ENCODE measurements at regions not wholly inside any gene's neighbourhood (a gene's known extent, or its start where the extent isn't known, plus 50 kb on each side); places are given as distances from the start of the nearest gene placed in this dataset.

DNA sequence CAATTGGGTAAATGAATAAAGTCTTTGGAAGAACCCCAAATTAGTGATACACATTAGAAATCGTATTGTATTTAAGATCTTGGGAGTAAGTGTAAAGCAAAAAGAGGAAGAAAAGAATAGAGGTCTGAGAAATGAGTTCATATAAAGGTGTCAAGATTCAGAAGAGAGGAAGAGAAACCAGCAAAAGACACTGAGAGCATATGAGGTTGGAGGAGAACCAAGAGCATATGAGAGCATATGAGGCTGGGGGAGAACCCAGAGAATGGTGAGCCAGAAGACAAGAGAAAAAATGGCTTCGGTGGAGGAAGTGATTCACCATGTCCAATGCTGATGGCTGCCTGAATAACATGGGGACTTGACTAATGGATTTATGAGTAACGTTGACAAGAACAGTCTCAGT is 620.1 kb upstream of the GCFC2 start:
- Histone ChIP-seq H2AFZ (ENCODE audit: low read depth) (no peak overlapping the region), H4K20me1 (ENCODE audit: insufficient read depth) (no peaks in the 10 kb centered on the region), H3F3A (replicated peaks; ENCODE audit: insufficient read depth) (no peaks in the 10 kb centered on the region), H3K36me3 (replicated peaks in 1 of 2; ENCODE audit: control insufficient read depth in 1 of 2, insufficient read depth in 2 of 2, low read length in 1 of 2) (no peaks in the 10 kb centered on the region), H3K9ac (no peak overlapping the region), H3K4me1 (ENCODE audit: control insufficient read depth in 1 of 2, insufficient read depth in 2 of 2, low read depth in 1 of 2, low read length in 1 of 2) (no peaks in the 10 kb centered on the region), H3K27me3 (ENCODE audit: insufficient read depth) (no peaks in the 10 kb centered on the region), H3K9me2 (no peaks in the 10 kb centered on the region), H3K4me2 (no peak overlapping the region), H3K79me2 (ENCODE audit: insufficient read depth) (no peaks in the 10 kb centered on the region), H3K4me3 (ENCODE audit: low read depth in 2 of 2, low read length in 1 of 2) (no peak overlapping the region), H3K27ac (ENCODE audit: low read depth in 2 of 2, low read length in 1 of 2) (no peak overlapping the region), H3K9me3 (no peaks in the 10 kb centered on the region)
- ChIA-PET POLR2A (no interaction called here), CTCF (no interaction called here)
- WGBS (ENCODE audit: low lambda C conversion rate): 21% methylated on average over 3 of the region's 3 CpGs
- TF ChIP-seq, protein P1, sequence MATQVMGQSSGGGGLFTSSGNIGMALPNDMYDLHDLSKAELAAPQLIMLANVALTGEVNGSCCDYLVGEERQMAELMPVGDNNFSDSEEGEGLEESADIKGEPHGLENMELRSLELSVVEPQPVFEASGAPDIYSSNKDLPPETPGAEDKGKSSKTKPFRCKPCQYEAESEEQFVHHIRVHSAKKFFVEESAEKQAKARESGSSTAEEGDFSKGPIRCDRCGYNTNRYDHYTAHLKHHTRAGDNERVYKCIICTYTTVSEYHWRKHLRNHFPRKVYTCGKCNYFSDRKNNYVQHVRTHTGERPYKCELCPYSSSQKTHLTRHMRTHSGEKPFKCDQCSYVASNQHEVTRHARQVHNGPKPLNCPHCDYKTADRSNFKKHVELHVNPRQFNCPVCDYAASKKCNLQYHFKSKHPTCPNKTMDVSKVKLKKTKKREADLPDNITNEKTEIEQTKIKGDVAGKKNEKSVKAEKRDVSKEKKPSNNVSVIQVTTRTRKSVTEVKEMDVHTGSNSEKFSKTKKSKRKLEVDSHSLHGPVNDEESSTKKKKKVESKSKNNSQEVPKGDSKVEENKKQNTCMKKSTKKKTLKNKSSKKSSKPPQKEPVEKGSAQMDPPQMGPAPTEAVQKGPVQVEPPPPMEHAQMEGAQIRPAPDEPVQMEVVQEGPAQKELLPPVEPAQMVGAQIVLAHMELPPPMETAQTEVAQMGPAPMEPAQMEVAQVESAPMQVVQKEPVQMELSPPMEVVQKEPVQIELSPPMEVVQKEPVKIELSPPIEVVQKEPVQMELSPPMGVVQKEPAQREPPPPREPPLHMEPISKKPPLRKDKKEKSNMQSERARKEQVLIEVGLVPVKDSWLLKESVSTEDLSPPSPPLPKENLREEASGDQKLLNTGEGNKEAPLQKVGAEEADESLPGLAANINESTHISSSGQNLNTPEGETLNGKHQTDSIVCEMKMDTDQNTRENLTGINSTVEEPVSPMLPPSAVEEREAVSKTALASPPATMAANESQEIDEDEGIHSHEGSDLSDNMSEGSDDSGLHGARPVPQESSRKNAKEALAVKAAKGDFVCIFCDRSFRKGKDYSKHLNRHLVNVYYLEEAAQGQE (IDR thresholded peaks at IDR 0.05; ENCODE audit: low read depth, low read length): no peak
- TF ChIP-seq RAD21 (IDR thresholded peaks at IDR 0.05; ENCODE audit: low read length) (no peak), EP300 (IDR thresholded peaks at IDR 0.05; ENCODE audit: borderline replicate concordance in 1 of 2, low read depth in 1 of 2, low read length in 1 of 2) (no peak), RCOR1 (IDR thresholded peaks at IDR 0.05; ENCODE audit: low read length) (no peak), RFX5 (IDR thresholded peaks at IDR 0.05; ENCODE audit: low read length) (no peak)
- DNase-seq: no peak

DNA sequence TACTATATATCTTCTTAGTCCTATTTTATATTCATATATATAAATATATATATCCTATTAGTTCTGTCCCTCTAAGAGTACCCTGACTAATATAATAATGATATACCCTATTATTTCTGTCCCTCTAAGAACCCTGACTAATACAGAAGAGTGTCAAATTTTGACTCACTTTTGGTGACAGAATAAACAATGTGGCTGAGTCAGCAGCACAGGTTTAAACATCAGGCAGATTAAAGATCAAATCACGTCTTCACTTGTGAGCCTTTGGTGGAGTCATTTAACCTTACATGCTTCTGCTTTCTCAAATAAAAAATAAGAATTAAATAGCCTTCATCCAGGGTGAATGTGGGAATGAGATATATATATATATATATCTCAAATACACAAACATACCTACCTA is 615.9 kb upstream of the GCFC2 start:
- no peak overlapping the region; a peak in 1 of 4 replicates for H3K27ac ChIP-seq (ENCODE audit: low read depth in 2 of 2, low read length in 1 of 2)
- H4K20me1 ChIP-seq (ENCODE audit: insufficient read depth): no peaks in the 10 kb centered on the region
- no peaks in the 10 kb centered on the region for H3K27me3 ChIP-seq (ENCODE audit: insufficient read depth)
- no peak overlapping the region for H3K9ac ChIP-seq
- WGBS (ENCODE audit: low lambda C conversion rate): 25% methylated on average over 1 of the region's 1 CpG
- H3K9me2 ChIP-seq: no peaks in the 10 kb centered on the region
- no peaks in the 10 kb centered on the region for H3F3A ChIP-seq (replicated peaks; ENCODE audit: insufficient read depth)
- no peaks in the 10 kb centered on the region for H3K9me3 ChIP-seq
- DNase-seq: no peak
- TF ChIP-seq FOXJ3 (CRISPR knock-in tag; IDR thresholded peaks at IDR 0.05): no peak
- TF ChIP-seq CHD2 (IDR thresholded peaks at IDR 0.05; ENCODE audit: low read length, partially characterized antibody): no peak
- no peak for TF ChIP-seq JUND (IDR thresholded peaks at IDR 0.05)
- TF ChIP-seq YY1 (IDR thresholded peaks at IDR 0.05; ENCODE audit: low read depth): no peak
- TF ChIP-seq ELF1 (IDR thresholded peaks at IDR 0.05): no peak
- TF ChIP-seq, protein P2, sequence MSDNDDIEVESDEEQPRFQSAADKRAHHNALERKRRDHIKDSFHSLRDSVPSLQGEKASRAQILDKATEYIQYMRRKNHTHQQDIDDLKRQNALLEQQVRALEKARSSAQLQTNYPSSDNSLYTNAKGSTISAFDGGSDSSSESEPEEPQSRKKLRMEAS (IDR thresholded peaks at IDR 0.05; ENCODE audit: low read depth): no peak
- TF ChIP-seq, protein P1 (IDR thresholded peaks at IDR 0.05; ENCODE audit: low read depth, low read length): no peak
- TF ChIP-seq GABPA (IDR thresholded peaks at IDR 0.05; ENCODE audit: low read depth): no peak
- TF ChIP-seq TCF12 (IDR thresholded peaks at IDR 0.05): no peak
- no peaks in the 10 kb centered on the region for H3K36me3 ChIP-seq (replicated peaks in 1 of 2; ENCODE audit: control insufficient read depth in 1 of 2, insufficient read depth in 2 of 2, low read length in 1 of 2)
- no peaks in the 10 kb centered on the region for H3K79me2 ChIP-seq (ENCODE audit: insufficient read depth)
- no peak overlapping the region for H3K4me2 ChIP-seq
- POLR2A ChIA-PET: no interaction called here
- no peak overlapping the region for H3K4me3 ChIP-seq (ENCODE audit: low read depth in 2 of 2, low read length in 1 of 2)
- no peak overlapping the region for H2AFZ ChIP-seq (ENCODE audit: low read depth)
- CTCF ChIA-PET: no interaction called here
- H3K4me1 ChIP-seq (ENCODE audit: control insufficient read depth in 1 of 2, insufficient read depth in 2 of 2, low read depth in 1 of 2, low read length in 1 of 2): peaks cover 0 to 11% of the 10 kb centered on the region in 2 experiments; a peak in 2 of 4 replicates
